ENCODE measurements at regions not wholly inside any gene's neighbourhood (a gene's known extent, or its start where the extent isn't known, plus 50 kb on each side); places are given as distances from the start of the nearest gene placed in this dataset.

- DNase-seq (ENCODE audit: low read depth in 4 of 4, low spot score in 2 of 4), result no peak
These were observed 52.3 kb downstream of the HDGFL1 start for GRCh38 chr6:22621701-22622100.

- DNase-seq (ENCODE audit: low read depth in 4 of 4, low spot score in 2 of 4), result no peak
These were observed 53.0 kb downstream of the HDGFL1 start for GRCh38 chr6:22622351-22622750.

- no peak for DNase-seq (ENCODE audit: low read depth in 4 of 4, low spot score in 2 of 4)
These were observed 53.4 kb downstream of the HDGFL1 start for GRCh38 chr6:22622813-22623212.

GRCh38 chr6:22627644-22628043 is 58.3 kb downstream of the HDGFL1 start:
- no peak for DNase-seq (ENCODE audit: low read depth in 4 of 4, low spot score in 2 of 4)

GRCh38 chr6:22631091-22631490 is 61.7 kb downstream of the HDGFL1 start:
- DNase-seq (ENCODE audit: low read depth in 4 of 4, low spot score in 2 of 4), result no peak

- no peak for DNase-seq (ENCODE audit: low read depth in 4 of 4, low spot score in 2 of 4)
These were observed 63.3 kb downstream of the HDGFL1 start for GRCh38 chr6:22632581-22633145.

- DNase-seq (ENCODE audit: low read depth in 4 of 4, low spot score in 2 of 4), result no peak
These were observed 67.1 kb downstream of the HDGFL1 start for GRCh38 chr6:22636452-22636851.

GRCh38 chr6:22637782-22638181 is 68.4 kb downstream of the HDGFL1 start:
- DNase-seq (ENCODE audit: low read depth in 4 of 4, low spot score in 2 of 4), result no peak

- DNase-seq (ENCODE audit: low read depth in 4 of 4, low spot score in 2 of 4), result no peak
These were observed 69.0 kb downstream of the HDGFL1 start for GRCh38 chr6:22638320-22638719.

GRCh38 chr6:22642254-22642653 is 72.9 kb downstream of the HDGFL1 start:
- no peak for DNase-seq (ENCODE audit: low read depth in 4 of 4, low spot score in 2 of 4)

- no peak for DNase-seq (ENCODE audit: low read depth in 4 of 4, low spot score in 2 of 4)
These were observed 74.4 kb downstream of the HDGFL1 start for GRCh38 chr6:22643780-22644179.

- no peak for DNase-seq (ENCODE audit: low read depth in 4 of 4, low spot score in 2 of 4)
These were observed 78.4 kb downstream of the HDGFL1 start for GRCh38 chr6:22647719-22648118.

GRCh38 chr6:22651731-22652130 is 82.4 kb downstream of the HDGFL1 start:
- no peak for DNase-seq (ENCODE audit: low read depth in 4 of 4, low spot score in 2 of 4)

GRCh38 chr6:22653980-22654610 is 84.7 kb downstream of the HDGFL1 start:
- no peak for DNase-seq (ENCODE audit: low read depth in 4 of 4, low spot score in 2 of 4)

GRCh38 chr6:22656706-22657351 is 87.5 kb downstream of the HDGFL1 start:
- no peak for DNase-seq (ENCODE audit: low read depth in 4 of 4, low spot score in 2 of 4)

- no peak for DNase-seq (ENCODE audit: low read depth in 4 of 4, low spot score in 2 of 4)
These were observed 88.1 kb downstream of the HDGFL1 start for GRCh38 chr6:22657352-22657980.

GRCh38 chr6:22658183-22658582 is 88.8 kb downstream of the HDGFL1 start:
- DNase-seq (ENCODE audit: low read depth in 4 of 4, low spot score in 2 of 4), result no peak

- DNase-seq (ENCODE audit: low read depth in 4 of 4, low spot score in 2 of 4), result no peak
These were observed 89.6 kb downstream of the HDGFL1 start for GRCh38 chr6:22658934-22659333.

- no peak for DNase-seq (ENCODE audit: low read depth in 4 of 4, low spot score in 2 of 4)
These were observed 95.6 kb downstream of the HDGFL1 start for GRCh38 chr6:22664968-22665367.

GRCh38 chr6:22666021-22666420 is 96.7 kb downstream of the HDGFL1 start:
- no peak for DNase-seq (ENCODE audit: low read depth in 4 of 4, low spot score in 2 of 4)

GRCh38 chr6:22666586-22666985 is 97.2 kb downstream of the HDGFL1 start:
- DNase-seq (ENCODE audit: low read depth in 4 of 4, low spot score in 2 of 4), result no peak

GRCh38 chr6:22667855-22668254 is 98.5 kb downstream of the HDGFL1 start:
- no peak for DNase-seq (ENCODE audit: low read depth in 4 of 4, low spot score in 2 of 4)
